Spleen (tissue), 7 donors: ENCODE measurements at regions not wholly inside any gene's neighbourhood (a gene's known extent, or its start where the extent isn't known, plus 50 kb on each side); places are given as distances from the start of the nearest gene placed in this dataset.
"Not testable (repeated sequence)": the region's sequence is repeated elsewhere in the genome, so short reads cannot be mapped to it uniquely, and the experiment has no call there.

ENCODE experiments used
- POLR2A ChIP-seq, 3 donors: fragments of 450-650 bp; IDR thresholded peaks; one replicate each; pipeline ENCODE4 v1.5.1; 2017; ENCODE audit warnings: antibody characterized with exemption in 3 of 3, mild to moderate bottlenecking in 1 of 3
- POLR2AphosphoS5 ChIP-seq, 3 donors: sonication (generic); formaldehyde crosslinking; IDR thresholded peaks; one replicate each; pipeline ENCODE4 v1.5.1; 2017; ENCODE audit warnings: antibody characterized with exemption in 3 of 3
- TF ChIP-seq, protein P1 (sequence below), 11 experiments: fragments of 200-600 bp in 7 of 11; fragments of 450-650 bp in 4 of 11; sonication (generic) in 4 of 11; IDR thresholded peaks in 8 of 11; conservative IDR thresholded peaks in 3 of 11; 1 replicate in 7 of 11; 2 replicates in 4 of 11; pipeline versions ENCODE4 v1.4.0 to v1.8.0; 2016 to 2021; ENCODE audit warnings: antibody characterized with exemption in 11 of 11, inconsistent platforms in 4 of 11, mild to moderate bottlenecking in 1 of 11
- donor health status: DM: no; HTN: no; CAD: no; lungs with moderate emphysema.
- donor health status: DM: no; HTN: no; CAD: no.
- donor health status: DM: no; HTN: no; CAD: no.

DNA sequence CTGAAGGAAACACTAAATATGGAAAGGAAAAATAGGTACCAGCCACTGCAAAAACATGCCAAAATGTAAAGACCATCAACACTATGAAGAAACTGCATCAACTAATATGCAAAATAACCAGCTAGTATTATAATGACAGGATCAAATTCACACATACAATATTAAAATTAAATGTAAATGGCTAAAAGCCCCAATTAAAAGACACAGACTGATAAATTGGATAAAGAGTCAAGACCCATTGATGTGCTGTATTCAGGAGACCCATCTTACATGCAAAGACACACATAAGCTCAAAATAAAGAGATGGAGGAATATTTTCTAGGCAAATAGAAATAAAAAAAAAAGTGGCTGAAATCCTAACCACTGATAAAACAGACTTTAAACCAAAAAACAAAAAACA is 427.5 kb upstream of the ADGRB3 start:
- not testable (repeated sequence) for TF ChIP-seq POLR2A, POLR2AphosphoS5 (IDR thresholded peaks at IDR 0.05)
- TF ChIP-seq, protein P1, sequence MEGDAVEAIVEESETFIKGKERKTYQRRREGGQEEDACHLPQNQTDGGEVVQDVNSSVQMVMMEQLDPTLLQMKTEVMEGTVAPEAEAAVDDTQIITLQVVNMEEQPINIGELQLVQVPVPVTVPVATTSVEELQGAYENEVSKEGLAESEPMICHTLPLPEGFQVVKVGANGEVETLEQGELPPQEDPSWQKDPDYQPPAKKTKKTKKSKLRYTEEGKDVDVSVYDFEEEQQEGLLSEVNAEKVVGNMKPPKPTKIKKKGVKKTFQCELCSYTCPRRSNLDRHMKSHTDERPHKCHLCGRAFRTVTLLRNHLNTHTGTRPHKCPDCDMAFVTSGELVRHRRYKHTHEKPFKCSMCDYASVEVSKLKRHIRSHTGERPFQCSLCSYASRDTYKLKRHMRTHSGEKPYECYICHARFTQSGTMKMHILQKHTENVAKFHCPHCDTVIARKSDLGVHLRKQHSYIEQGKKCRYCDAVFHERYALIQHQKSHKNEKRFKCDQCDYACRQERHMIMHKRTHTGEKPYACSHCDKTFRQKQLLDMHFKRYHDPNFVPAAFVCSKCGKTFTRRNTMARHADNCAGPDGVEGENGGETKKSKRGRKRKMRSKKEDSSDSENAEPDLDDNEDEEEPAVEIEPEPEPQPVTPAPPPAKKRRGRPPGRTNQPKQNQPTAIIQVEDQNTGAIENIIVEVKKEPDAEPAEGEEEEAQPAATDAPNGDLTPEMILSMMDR (IDR thresholded peaks at IDR 0.05 in 8 of 11, conservative IDR thresholded peaks at IDR 0.05 in 3 of 11) = not testable (repeated sequence)
